MCF 10A (cell line): ENCODE measurements at regions not wholly inside any gene's neighbourhood (a gene's known extent, or its start where the extent isn't known, plus 50 kb on each side); places are given as distances from the start of the nearest gene placed in this dataset.

Source experiments
- BruUV-seq: library from RNA; stranded (reverse); fragments of 400-500 nt; replicated peaks from 2 replicates; lab custom pipeline; 2021; lab: Mats Ljungman, UMichigan
- CTCF ChIA-PET: fragments of 300-600 bp; sonication (Branson Sonifier 250); formaldehyde crosslinking; extraction: SDS; loops from one replicate; lab custom pipeline; 2021; ENCODE audit warnings: antibody characterized with exemption, inconsistent platforms; lab: Yijun Ruan, JAX
- POLR2A ChIA-PET: fragments of 300-600, 350-650 bp; sonication (Branson Sonifier 250); formaldehyde crosslinking; extraction: SDS; loops from one replicate; lab custom pipeline; 2020; ENCODE audit warnings: antibody characterized with exemption, inconsistent platforms; lab: Yijun Ruan, JAX
- DNase-seq: peaks from one replicate; pipeline ENCODE4 v3.0.0-alpha.2; 2018; ENCODE audit not compliant: unreplicated experiment
- H3K27ac Mint-ChIP-seq: one replicate; pipeline ENCODE4 v1.8.0; 2022; ENCODE audit warnings: mild to moderate bottlenecking, low read depth, mixed read lengths; ENCODE audit not compliant: unreplicated experiment
- H3K27me3 Mint-ChIP-seq: one replicate; pipeline ENCODE4 v1.8.0; 2022; ENCODE audit warnings: mixed read lengths; ENCODE audit not compliant: insufficient read depth, unreplicated experiment
- H3K36me3 Mint-ChIP-seq: one replicate; pipeline ENCODE4 v1.8.0; 2022; ENCODE audit warnings: mild to moderate bottlenecking, moderate library complexity, mixed read lengths; ENCODE audit not compliant: insufficient read depth, unreplicated experiment
- H3K4me1 Mint-ChIP-seq: one replicate; pipeline ENCODE4 v1.8.0; 2022; ENCODE audit warnings: mixed read lengths; ENCODE audit not compliant: insufficient read depth, unreplicated experiment
- H3K4me3 Mint-ChIP-seq: one replicate; pipeline ENCODE4 v1.8.0; 2022; ENCODE audit warnings: mild to moderate bottlenecking, moderate library complexity, mixed read lengths; ENCODE audit not compliant: unreplicated experiment
- H3K9me3 Mint-ChIP-seq: one replicate; pipeline ENCODE4 v1.8.0; 2022; ENCODE audit warnings: mixed read lengths; ENCODE audit not compliant: unreplicated experiment
- intact Hi-C: fragments of 100-400 bp; cut with micrococcal nuclease; formaldehyde crosslinking; loops from 2 replicates; pipeline ENCODE4 v1.14.1; 2022
- TF ChIP-seq, protein P1 (sequence below): fragments of 200-600 bp; IDR thresholded peaks from one replicate; pipeline ENCODE4 v1.8.0; 2022; ENCODE audit warnings: antibody characterized with exemption, mild to moderate bottlenecking; ENCODE audit not compliant: unreplicated experiment

DNA sequence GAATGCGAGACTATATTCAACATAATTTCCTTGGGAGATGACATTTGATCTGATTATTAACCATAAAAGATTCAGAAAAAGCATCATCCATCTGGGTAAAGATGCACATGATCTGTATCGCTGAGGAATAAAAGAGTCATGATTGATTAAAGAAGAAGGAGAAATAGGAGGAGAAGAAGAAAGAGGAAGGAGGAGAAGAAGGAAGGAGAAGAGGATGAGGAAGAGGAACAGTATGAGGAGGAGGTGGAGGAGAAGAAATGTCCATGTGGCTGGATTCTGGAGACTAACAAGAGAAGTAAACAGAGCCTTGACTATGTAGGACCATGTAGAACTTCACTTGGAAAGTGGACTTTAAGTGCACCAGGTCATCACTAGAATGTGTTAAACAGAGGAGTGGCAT, 947.4 kb downstream of the LRFN5 start:
- DNase-seq, result no peak
- CTCF ChIA-PET, result no interaction called here
- Mint-ChIP-seq H3K4me1 (no peaks in the 10 kb centered on the region), H3K4me3 (no peak overlapping the region), H3K27ac (no peak overlapping the region), H3K9me3 (peaks cover 11% of the 10 kb centered on the region), H3K27me3 (no peaks in the 10 kb centered on the region), H3K36me3 (no peaks in the 10 kb centered on the region)
- intact Hi-C loops, result no loop called here
- no TSS peak for BruUV-seq
- POLR2A ChIA-PET, result no interaction called here
- TF ChIP-seq, protein P1, sequence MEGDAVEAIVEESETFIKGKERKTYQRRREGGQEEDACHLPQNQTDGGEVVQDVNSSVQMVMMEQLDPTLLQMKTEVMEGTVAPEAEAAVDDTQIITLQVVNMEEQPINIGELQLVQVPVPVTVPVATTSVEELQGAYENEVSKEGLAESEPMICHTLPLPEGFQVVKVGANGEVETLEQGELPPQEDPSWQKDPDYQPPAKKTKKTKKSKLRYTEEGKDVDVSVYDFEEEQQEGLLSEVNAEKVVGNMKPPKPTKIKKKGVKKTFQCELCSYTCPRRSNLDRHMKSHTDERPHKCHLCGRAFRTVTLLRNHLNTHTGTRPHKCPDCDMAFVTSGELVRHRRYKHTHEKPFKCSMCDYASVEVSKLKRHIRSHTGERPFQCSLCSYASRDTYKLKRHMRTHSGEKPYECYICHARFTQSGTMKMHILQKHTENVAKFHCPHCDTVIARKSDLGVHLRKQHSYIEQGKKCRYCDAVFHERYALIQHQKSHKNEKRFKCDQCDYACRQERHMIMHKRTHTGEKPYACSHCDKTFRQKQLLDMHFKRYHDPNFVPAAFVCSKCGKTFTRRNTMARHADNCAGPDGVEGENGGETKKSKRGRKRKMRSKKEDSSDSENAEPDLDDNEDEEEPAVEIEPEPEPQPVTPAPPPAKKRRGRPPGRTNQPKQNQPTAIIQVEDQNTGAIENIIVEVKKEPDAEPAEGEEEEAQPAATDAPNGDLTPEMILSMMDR, result no peak

DNA sequence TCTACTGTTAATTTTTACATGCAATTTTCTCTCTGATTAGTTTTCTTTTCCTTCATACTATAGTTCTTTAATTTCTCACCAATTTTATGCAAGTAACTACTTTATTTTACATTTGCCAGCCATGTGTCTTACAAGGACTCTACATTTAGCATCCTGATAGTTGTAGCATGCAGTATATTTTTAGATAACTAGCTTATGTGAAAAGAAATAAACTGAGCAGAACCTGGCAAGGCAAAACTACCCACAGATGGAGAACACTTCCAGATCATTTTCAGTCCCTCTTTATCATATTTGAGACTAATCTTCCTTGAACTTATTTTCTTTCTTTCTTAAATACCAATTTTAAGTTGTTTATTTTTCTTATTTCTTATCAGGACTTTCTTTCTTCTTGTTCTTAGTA, 943.6 kb downstream of the LRFN5 start:
- TF ChIP-seq, protein P1, result no peak
- POLR2A ChIA-PET, result no interaction called here
- CTCF ChIA-PET, result no interaction called here

DNA sequence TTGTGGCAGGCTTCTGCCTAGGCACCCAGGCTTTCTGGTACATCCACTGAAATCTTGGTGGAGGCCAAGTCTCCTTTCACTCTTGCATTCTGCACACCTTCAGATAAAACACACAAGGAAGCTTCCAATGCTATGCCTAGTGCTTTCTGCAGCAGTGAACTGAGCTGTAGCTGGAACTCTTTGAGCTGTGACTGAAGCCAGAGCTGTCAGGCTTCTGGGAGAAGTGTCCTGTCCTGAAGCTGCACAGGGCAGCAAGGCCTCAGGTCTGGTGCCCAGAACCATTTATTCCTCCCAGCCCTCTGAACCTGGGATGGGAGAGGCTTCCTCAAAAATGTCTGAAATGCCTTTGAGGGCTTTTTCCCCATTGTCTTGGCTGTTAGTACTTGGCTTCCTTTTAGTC, 941.7 kb downstream of the LRFN5 start:
- TF ChIP-seq, protein P1, result no peak

More for the DNA sequence above, 943.6 kb downstream of the LRFN5 start:
- H3K27me3 Mint-ChIP-seq, result no peaks in the 10 kb centered on the region
- peaks cover 16% of the 10 kb centered on the region for H3K9me3 Mint-ChIP-seq
- H3K4me1 Mint-ChIP-seq, result peaks cover 2% of the 10 kb centered on the region
- H3K4me3 Mint-ChIP-seq, result no peak overlapping the region
- intact Hi-C loops, result no loop called here
- H3K36me3 Mint-ChIP-seq, result no peaks in the 10 kb centered on the region
- H3K27ac Mint-ChIP-seq, result no peak overlapping the region
- no peak for DNase-seq
- BruUV-seq, result no TSS peak

DNA sequence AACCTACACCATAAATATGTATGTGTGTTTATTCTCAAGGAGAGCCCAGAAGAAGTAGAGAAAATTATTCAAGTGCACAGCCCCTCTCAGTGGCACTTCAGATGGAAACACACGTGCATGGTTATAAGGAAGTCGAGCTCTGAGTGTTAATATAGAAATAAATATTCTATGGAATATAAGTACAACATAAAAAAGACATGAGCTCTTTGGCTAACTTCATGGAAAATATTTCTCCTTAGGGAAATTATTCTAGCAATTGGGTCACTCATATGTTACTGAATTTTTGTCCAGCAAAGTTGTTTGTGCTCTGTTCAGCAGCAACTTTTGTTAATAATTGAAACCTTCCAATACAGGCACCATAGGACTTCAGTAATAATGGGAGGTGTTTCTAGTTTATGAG, 939.0 kb downstream of the LRFN5 start:
- no peaks in the 10 kb centered on the region for H3K36me3 Mint-ChIP-seq
- peaks cover 9% of the 10 kb centered on the region for H3K9me3 Mint-ChIP-seq
- no peak overlapping the region for H3K4me3 Mint-ChIP-seq
- POLR2A ChIA-PET, result no interaction called here
- DNase-seq, result no peak
- intact Hi-C loops, result no loop called here
- peaks cover 15% of the 10 kb centered on the region for H3K4me1 Mint-ChIP-seq
- H3K27me3 Mint-ChIP-seq, result no peaks in the 10 kb centered on the region
- TF ChIP-seq, protein P1, result no peak
- no peak overlapping the region for H3K27ac Mint-ChIP-seq
- CTCF ChIA-PET, result interaction anchor here (0.6 kb wide), 1 partner anchor 10 kb away, joined by 8 read pairs; no protein-coding TSS in a partner anchor
- no TSS peak for BruUV-seq

More for the DNA sequence above, 941.7 kb downstream of the LRFN5 start:
- Mint-ChIP-seq H3K4me3 (no peak overlapping the region), H3K4me1 (peaks cover 4% of the 10 kb centered on the region), H3K27ac (no peak overlapping the region), H3K27me3 (no peaks in the 10 kb centered on the region), H3K36me3 (no peaks in the 10 kb centered on the region), H3K9me3 (peaks cover 9% of the 10 kb centered on the region)
- intact Hi-C loops, result no loop called here
- ChIA-PET CTCF (no interaction called here), POLR2A (no interaction called here)
- no peak for DNase-seq
- BruUV-seq, result no TSS peak
